ENCODE measurements at regions not wholly inside any gene's neighbourhood (a gene's known extent, or its start where the extent isn't known, plus 50 kb on each side); places are given as distances from the start of the nearest gene placed in this dataset.
"Not testable (repeated sequence)": the region's sequence is repeated elsewhere in the genome, so short reads cannot be mapped to it uniquely, and the experiment has no call there.

DNA sequence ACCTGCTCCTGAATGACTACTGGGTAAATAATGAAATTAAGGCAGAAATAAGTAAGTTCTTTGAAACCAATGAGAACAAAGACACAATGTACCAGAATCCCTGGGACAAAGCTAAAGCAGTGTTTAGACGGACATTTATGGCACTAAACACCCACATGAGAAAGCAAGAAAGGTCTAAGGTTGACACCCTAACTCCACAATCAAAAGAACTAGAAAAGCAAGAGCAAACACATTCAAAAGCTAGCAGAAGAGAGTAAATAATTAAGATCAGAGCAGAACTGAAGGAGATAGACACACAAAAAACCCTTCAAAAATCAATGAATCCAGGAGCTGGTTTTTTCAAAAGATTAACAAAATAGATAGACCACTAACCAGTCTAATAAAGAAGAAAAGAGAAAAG is 203.2 kb upstream of the LRRC61 start:
- TF ChIP-seq, protein P1, sequence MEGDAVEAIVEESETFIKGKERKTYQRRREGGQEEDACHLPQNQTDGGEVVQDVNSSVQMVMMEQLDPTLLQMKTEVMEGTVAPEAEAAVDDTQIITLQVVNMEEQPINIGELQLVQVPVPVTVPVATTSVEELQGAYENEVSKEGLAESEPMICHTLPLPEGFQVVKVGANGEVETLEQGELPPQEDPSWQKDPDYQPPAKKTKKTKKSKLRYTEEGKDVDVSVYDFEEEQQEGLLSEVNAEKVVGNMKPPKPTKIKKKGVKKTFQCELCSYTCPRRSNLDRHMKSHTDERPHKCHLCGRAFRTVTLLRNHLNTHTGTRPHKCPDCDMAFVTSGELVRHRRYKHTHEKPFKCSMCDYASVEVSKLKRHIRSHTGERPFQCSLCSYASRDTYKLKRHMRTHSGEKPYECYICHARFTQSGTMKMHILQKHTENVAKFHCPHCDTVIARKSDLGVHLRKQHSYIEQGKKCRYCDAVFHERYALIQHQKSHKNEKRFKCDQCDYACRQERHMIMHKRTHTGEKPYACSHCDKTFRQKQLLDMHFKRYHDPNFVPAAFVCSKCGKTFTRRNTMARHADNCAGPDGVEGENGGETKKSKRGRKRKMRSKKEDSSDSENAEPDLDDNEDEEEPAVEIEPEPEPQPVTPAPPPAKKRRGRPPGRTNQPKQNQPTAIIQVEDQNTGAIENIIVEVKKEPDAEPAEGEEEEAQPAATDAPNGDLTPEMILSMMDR (IDR thresholded peaks at IDR 0.05 in 4 of 5, conservative IDR thresholded peaks at IDR 0.05 in 1 of 5): not testable (repeated sequence)
- TF ChIP-seq POLR2A (IDR thresholded peaks at IDR 0.05): not testable (repeated sequence)
